GM23248 (cell line): ENCODE measurements at regions not wholly inside any gene's neighbourhood (a gene's known extent, or its start where the extent isn't known, plus 50 kb on each side); places are given as distances from the start of the nearest gene placed in this dataset.

ENCODE experiments used
- EZH2 ChIP-seq: fragments of 200-600 bp; sonication (generic); IDR thresholded peaks from 2 replicates; pipeline ENCODE4 v1.6.1; 2018; ENCODE audit warnings: antibody characterized with exemption, mild to moderate bottlenecking; ENCODE audit not compliant: insufficient read depth, poor library complexity, severe bottlenecking
- EZH2phosphoT487 ChIP-seq: fragments of 200-600 bp; sonication (generic); IDR thresholded peaks from 2 replicates; pipeline ENCODE4 v1.6.1; 2018; ENCODE audit warnings: antibody characterized with exemption, moderate library complexity, mild to moderate bottlenecking, low read depth; ENCODE audit not compliant: insufficient read depth

DNA sequence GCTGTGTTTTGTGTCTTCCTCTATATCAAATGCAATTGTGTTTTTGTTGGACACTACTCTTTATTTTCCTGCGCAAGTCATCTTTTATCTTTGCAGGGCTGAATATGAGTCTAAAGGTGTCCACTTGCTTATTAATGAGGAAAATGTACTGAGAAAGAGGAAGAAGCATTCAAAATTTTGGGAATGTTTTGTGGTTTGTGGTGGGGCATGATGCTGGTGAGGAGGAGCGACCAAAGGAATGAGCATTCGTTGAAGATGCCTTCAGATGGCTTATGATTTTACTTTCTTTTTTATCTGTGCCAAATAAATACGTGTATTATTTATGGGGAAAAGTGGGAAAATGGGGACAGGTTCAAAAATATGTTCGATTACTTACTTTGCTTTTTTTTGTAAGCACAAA is 63.9 kb upstream of the SMIM21 start:
- TF ChIP-seq EZH2phosphoT487 (no peak), EZH2 (no peak)
